ENCODE measurements at regions not wholly inside any gene's neighbourhood (a gene's known extent, or its start where the extent isn't known, plus 50 kb on each side); places are given as distances from the start of the nearest gene placed in this dataset.

DNA sequence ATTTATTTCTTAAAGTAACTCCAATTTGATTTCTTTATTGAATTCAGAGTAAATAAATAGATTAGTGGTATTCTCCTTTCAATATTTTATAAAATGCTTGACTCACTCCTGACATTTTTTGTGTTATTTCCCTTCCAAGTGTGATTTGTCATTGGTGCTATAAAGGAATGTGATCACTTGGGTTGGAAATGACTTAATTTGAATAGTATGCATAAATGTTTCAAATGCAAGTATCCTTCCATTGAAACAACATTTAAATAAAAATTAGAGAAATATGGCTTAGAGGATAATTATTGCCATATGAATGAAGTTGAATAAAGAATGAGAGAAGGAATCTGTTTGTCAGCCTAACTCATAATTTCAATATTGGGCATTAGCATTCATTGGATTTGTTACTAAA is 182.7 kb downstream of the PABPC4L start:
- no peak for DNase-seq

- no peak for DNase-seq
Measured at GRCh38 chr4:134001057-134001456, 200.5 kb downstream of the PABPC4L start.

- DNase-seq: peak; percentile 4
Measured at GRCh38 chr4:133997436-133997835, 204.2 kb downstream of the PABPC4L start.

DNA sequence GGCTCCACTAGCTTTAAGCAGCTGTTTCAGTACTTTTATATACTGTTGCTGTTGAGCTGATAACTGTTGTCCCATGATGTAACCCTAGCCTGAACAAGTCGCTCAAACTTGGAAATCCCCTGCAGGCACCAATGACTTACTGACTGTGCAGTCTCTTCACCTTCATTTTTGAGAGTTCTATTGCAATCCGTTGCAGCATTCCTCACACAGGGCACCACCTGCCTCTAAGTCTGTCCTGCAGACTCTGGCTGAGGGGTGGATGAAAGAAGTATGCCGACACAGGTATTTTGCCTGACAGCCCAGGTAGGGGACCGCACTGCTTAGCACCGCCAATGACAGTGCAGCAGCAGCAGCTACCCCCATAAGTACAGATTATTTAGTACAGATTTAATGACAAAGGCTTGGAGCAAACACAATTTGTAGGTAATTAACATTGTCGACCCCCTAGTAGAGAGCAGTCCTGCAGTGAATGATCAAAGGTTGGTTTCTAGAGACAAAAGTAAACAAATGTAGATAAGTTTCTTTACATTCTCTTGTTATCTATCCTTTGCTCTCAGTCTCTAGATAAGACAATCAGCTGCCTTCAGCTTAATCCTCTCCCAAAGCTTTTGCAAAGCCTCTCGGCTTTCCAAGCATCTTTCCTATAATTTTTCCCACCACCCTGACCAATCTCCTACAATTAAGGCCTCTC is 205.0 kb downstream of the PABPC4L start:
- DNase-seq: no peak

- DNase-seq: no peak
Measured at GRCh38 chr4:133995243-133995960, 206.2 kb downstream of the PABPC4L start.

GRCh38 chr4:133982533-133983224 is 218.9 kb downstream of the PABPC4L start:
- peak; percentile 14 for DNase-seq

DNA sequence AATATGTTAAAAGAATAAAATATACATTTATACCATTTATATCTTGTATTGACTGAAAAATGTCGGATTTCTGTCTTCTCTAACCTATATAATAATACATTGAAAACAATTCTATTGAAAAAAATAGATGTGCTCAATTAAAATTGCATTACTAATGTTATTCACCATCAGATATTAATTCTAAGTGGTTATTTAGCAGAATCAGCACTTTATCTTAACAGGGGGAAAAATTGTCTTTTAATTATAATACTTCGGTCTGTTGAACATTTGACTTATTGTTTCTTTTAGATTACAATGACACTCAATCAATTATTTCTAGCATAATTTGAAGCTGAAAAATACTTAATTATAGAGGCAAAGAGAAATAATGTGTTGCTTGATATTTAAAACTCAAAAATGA is 220.3 kb downstream of the PABPC4L start:
- no peak for DNase-seq

- DNase-seq: no peak
Measured at GRCh38 chr4:133972586-133972985, 229.0 kb downstream of the PABPC4L start.

GRCh38 chr4:133969202-133969848 is 232.3 kb downstream of the PABPC4L start:
- DNase-seq: no peak

DNA sequence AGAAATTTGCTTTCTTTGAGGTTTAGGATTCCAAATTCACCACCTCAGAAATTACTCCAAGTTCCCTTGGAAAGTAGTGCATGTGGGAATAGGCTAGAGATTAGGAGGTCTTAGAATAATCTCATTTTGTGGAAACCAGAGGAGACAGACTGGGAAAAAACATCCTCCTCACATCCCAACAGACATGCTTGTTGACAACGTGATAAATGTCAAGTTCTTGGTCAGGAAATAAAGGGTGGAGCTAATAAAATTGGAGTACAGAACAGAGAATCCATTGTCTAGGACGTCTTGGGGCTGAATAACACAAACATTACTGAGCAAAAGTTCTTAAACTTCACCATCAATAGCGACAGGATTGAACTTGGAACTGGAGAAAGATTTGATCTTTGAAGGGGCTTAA is 233.4 kb downstream of the PABPC4L start:
- DNase-seq: no peak

DNA sequence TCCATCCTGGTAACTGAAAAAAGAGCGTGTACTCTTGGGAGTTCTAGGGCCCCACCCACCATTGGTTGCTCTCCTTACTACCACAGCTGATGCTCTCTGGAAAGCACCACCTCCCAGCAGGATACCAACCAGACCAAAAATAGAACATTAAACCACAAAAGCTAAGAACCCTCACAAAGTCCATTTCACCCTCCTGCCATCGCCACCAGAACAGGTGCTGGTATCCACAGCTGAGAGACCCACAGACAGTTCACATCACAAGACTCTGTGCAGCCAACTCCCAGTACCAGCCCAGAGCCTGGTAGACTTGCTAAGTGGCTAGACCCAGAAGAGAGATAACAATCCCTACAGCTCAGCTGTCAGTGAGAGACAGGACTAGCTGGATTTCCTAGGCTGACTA is 240.6 kb downstream of the PABPC4L start:
- DNase-seq: no peak

DNA sequence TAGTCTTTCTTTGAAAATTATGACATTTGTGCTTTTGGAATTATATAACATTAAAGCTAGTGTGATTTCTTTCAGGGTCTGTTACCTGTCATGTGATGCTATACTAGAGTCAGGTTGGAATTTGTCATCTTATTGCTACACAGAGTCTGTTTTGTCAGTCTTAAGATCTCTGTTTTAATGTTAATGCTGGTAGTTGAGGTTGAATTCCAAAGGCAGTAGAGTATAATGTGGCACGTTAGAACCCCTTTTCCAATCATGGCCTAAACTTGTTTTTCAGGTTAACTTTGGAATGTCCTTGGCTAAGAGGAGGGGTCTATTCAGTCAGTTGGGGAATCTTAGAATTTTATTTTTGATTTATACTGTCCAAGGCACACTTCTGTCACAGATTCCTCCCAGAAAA is 258.5 kb downstream of the PABPC4L start:
- DNase-seq: no peak

GRCh38 chr4:133938061-133938460 is 263.5 kb downstream of the PABPC4L start:
- DNase-seq: no peak

- no peak for DNase-seq
Measured at GRCh38 chr4:133929531-133930239, 271.9 kb downstream of the PABPC4L start.

DNA sequence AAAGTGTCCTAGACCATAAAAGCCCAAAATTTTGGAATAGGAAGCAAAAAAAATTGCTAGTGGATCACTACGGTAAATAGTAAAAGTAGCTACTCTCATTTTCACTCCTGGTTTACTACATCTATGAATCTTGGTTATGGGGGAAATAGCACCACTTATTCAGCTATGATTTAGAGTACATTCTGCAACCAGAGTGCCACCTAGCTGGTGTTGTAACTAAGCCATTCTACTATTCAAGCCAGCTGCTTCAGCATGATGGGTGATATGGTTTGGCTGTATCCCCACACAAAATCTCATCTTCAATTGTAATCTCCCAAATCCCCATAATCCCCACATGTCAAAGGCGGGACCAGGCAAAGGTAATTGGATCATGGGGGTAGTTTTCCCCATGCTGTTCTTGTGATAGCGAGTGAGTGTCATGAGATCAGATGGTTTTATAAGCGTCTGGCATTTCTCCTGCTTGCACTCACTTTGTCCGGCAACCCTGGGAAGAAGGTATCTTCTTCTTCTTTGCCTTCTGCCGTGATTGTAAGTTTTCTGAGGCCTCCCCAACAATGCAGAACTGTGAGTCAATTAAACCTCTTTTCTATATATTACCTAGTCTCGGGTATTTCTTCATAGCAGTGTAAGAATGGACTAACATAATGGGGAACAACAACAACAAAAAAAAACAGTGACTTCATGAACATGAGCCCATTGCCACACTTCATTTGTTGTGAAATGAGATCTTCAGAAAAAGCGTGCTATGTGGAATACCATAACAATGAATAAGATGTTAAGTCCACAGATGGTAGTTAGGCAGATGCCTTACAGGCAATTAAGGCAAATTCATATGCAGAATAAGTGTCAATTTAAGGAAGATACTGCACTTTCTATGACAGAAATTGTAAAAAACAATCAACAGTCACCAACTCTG is 280.1 kb downstream of the PABPC4L start:
- no peak for DNase-seq

DNA sequence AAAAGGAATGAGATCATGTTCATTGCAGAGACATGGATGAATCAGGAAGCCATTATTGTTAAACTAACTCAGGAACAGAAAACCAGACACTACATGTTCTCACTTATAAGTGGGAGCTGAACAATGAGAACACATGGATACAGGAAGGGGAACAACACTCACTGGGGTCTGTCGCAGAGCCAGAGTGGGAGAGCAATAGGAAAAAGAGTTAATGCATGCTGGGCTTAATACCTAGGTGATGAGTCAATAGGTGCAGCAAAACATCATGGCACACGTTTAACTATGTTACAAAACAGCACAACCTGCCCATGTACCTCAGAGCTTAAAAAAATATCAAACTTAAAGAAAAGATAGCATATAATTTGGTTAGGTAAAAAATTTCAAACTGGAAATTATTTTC is 281.4 kb downstream of the PABPC4L start:
- no peak for DNase-seq

GRCh38 chr4:133910165-133910564 is 291.4 kb downstream of the PABPC4L start:
- DNase-seq: no peak

GRCh38 chr4:133903029-133903428 is 298.6 kb downstream of the PABPC4L start:
- no peak for DNase-seq

- no peak for DNase-seq
Measured at GRCh38 chr4:133891011-133891410, 310.6 kb downstream of the PABPC4L start.

- DNase-seq: no peak
Measured at GRCh38 chr4:133887723-133888122, 313.9 kb downstream of the PABPC4L start.

DNA sequence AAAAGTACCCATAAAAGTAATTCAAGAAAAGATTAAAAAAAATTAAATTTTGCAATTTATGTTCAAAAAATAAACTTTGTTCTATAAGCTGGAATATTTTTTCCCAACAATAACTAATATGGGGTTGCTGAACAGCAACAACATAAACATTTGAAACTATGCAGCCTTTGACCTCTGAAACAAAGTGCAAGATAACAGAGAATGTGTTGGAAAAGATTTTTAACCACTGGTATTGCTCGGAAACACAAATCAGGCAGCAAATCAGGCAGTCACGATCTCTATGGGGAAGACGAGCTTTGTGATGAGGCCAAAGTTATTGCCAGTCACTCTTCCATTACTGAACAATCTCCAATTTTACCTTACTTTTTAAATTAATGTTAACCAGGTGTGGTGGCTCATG is 332.1 kb downstream of the PABPC4L start:
- no peak for DNase-seq

- no peak for DNase-seq
Measured at GRCh38 chr4:133868856-133869255, 332.7 kb downstream of the PABPC4L start.
